ENCODE measurements at regions not wholly inside any gene's neighbourhood (a gene's known extent, or its start where the extent isn't known, plus 50 kb on each side); places are given as distances from the start of the nearest gene placed in this dataset.

DNA sequence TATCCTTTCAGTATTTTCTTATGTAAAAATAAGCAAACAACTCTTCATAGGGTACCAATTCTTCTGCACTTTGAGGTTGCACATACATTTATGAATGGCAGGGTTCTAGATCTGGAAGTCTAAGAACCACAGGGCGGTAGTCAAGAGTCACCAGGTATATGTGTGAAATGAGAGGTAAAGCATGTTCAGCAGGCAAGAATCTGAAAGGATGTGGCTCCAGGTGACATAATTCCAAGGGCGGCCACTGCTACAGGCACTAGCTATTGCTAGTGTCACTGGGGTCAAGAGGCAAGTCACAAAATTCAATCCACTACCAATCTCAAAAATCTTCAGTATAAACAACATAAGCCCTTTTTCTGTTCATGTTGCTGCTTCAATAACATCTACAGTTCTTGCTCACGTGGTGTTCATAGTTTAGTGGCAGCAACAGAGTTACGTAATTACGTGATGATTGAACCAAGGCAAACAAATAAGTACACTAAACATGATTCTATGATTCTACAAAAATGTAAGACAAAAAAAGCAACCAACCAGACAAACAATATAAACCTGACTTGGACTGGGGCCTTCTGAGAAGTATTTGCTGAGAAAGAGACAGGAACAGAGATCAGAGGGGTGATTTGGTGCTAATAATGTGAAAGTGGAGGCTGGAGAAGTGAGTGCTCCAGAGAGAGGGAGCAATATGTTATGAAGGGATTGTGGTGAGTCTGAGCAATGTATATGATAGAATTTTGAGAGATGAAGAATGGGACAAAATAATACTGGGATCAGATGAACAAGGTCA is 101.7 kb downstream of the NAA11 start:
- TF ChIP-seq POLR2A (IDR thresholded peaks at IDR 0.05; ENCODE audit: low read length): no peak
- no peak for TF ChIP-seq EHF (CRISPR knock-in tag; IDR thresholded peaks at IDR 0.05)
- TF ChIP-seq MAFK (IDR thresholded peaks at IDR 0.05; ENCODE audit: partially characterized antibody): no peak
- TF ChIP-seq RAD21 (conservative IDR thresholded peaks at IDR 0.05 in 1 of 2, IDR thresholded peaks at IDR 0.05 in 1 of 2): no peak
- TF ChIP-seq, protein P1, sequence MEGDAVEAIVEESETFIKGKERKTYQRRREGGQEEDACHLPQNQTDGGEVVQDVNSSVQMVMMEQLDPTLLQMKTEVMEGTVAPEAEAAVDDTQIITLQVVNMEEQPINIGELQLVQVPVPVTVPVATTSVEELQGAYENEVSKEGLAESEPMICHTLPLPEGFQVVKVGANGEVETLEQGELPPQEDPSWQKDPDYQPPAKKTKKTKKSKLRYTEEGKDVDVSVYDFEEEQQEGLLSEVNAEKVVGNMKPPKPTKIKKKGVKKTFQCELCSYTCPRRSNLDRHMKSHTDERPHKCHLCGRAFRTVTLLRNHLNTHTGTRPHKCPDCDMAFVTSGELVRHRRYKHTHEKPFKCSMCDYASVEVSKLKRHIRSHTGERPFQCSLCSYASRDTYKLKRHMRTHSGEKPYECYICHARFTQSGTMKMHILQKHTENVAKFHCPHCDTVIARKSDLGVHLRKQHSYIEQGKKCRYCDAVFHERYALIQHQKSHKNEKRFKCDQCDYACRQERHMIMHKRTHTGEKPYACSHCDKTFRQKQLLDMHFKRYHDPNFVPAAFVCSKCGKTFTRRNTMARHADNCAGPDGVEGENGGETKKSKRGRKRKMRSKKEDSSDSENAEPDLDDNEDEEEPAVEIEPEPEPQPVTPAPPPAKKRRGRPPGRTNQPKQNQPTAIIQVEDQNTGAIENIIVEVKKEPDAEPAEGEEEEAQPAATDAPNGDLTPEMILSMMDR (IDR thresholded peaks at IDR 0.05): no peak
- TF ChIP-seq HOXA7 (CRISPR knock-in tag; IDR thresholded peaks at IDR 0.05): no peak
- no peak for TF ChIP-seq NFE2L2 (conservative IDR thresholded peaks at IDR 0.05; ENCODE audit: low read length)
- no peak for TF ChIP-seq CBX2 (IDR thresholded peaks at IDR 0.05; ENCODE audit: borderline replicate concordance, low read depth)

Data from A549 (cell line).